Colonic mucosa (tissue), 4 donors: ENCODE measurements at regions not wholly inside any gene's neighbourhood (a gene's known extent, or its start where the extent isn't known, plus 50 kb on each side); places are given as distances from the start of the nearest gene placed in this dataset.

ENCODE experiments used
- DNase-seq: peaks from one replicate; pipeline ENCODE4 v3.0.0-alpha.2; 2020
- H3K27ac ChIP-seq: fragments of 200-600 bp; one replicate; pipeline ENCODE4 v1.8.0; 2021
- H3K27me3 ChIP-seq: fragments of 200-600 bp; one replicate; pipeline ENCODE4 v1.8.0; 2021
- H3K36me3 ChIP-seq: fragments of 200-600 bp; one replicate; pipeline ENCODE4 v1.8.0; 2021
- H3K4me1 ChIP-seq: fragments of 200-600 bp; one replicate; pipeline ENCODE4 v1.8.0; 2021; ENCODE audit warnings: mild to moderate bottlenecking
- H3K4me3 ChIP-seq: fragments of 200-600 bp; one replicate; pipeline ENCODE4 v1.8.0; 2021
- H3K9ac ChIP-seq, 2 donors: one replicate each; pipeline ENCODE4 v1.7.0; 2013; ENCODE audit warnings: control low read depth in 2 of 2, low read depth in 2 of 2, low read length in 2 of 2
- H3K9me3 ChIP-seq: fragments of 200-600 bp; one replicate; pipeline ENCODE4 v1.8.0; 2021
- intact Hi-C: fragments of 100-400 bp; cut with DNase I; formaldehyde crosslinking; loops from one replicate; pipeline ENCODE4 v1.14.1; 2022
- TF ChIP-seq, protein P1 (sequence below): fragments of 200-600 bp; IDR thresholded peaks from one replicate; pipeline ENCODE4 v1.8.0; 2022; ENCODE audit warnings: antibody characterized with exemption, mild to moderate bottlenecking
- donor health status: healthy.
- donor health status: DM: no; HTN: no; CAD: no.
- donor health status: DM: no; HTN: no; CAD: no.

DNA sequence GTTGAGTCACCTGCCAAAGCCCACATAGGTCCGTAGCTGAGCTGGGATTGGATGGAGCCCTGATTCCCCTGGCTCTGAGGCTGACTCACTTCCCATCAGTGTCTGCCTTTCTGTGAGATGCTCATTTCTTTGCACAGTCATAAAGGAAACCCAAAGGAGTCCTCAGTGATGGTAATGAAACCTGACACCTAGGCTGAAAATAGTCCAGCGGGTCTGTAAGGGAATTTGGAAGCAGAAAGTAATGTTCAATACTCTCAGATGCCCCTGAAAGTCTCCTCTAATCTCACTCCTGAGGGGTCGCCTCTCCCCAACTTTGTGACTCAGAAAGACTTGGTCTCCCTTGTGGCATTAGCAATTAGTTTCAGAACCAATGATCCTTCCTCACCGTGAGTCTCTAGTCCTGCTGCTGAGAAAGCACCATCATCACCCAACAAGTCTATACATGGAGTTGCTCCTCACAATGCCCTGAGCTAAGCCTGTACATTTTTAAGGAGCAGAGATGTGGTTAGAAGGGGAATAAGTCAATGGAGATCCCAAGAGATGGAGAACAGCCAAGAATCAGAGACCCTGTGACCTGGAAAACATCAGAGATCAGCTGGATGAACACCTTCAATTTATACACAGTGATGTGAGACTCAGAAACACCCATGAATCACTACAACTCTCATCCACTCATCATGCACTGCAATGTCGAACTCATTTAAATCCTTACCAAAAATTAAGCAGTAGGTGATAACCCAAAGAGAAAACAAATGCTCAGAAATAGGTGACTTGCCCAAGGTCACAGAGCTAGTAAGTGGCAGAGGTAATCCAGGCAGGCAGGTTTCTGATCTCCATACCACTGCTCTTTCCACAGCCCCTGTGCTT, 219.0 kb upstream of the CPEB2 start:
- no peak for DNase-seq

GRCh38 chr4:14787221-14787620, 215.1 kb upstream of the CPEB2 start:
- H3K4me3 ChIP-seq, result no peak overlapping the region
- no peak for DNase-seq
- intact Hi-C loops, result loop anchor here (10.0 kb wide), 1 partner anchor 1132 kb away; no protein-coding TSS in a partner anchor
- TF ChIP-seq, protein P1, sequence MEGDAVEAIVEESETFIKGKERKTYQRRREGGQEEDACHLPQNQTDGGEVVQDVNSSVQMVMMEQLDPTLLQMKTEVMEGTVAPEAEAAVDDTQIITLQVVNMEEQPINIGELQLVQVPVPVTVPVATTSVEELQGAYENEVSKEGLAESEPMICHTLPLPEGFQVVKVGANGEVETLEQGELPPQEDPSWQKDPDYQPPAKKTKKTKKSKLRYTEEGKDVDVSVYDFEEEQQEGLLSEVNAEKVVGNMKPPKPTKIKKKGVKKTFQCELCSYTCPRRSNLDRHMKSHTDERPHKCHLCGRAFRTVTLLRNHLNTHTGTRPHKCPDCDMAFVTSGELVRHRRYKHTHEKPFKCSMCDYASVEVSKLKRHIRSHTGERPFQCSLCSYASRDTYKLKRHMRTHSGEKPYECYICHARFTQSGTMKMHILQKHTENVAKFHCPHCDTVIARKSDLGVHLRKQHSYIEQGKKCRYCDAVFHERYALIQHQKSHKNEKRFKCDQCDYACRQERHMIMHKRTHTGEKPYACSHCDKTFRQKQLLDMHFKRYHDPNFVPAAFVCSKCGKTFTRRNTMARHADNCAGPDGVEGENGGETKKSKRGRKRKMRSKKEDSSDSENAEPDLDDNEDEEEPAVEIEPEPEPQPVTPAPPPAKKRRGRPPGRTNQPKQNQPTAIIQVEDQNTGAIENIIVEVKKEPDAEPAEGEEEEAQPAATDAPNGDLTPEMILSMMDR, result no peak
- H3K4me1 ChIP-seq, result no peaks in the 10 kb centered on the region
- H3K9ac ChIP-seq, result no peak overlapping the region
- no peaks in the 10 kb centered on the region for H3K36me3 ChIP-seq
- no peak overlapping the region for H3K27ac ChIP-seq
- H3K27me3 ChIP-seq, result no peaks in the 10 kb centered on the region
- no peaks in the 10 kb centered on the region for H3K9me3 ChIP-seq

More for the DNA sequence above, 219.0 kb upstream of the CPEB2 start:
- Histone ChIP-seq H3K4me1 (no peaks in the 10 kb centered on the region), H3K9ac (no peak overlapping the region), H3K27ac (no peak overlapping the region), H3K27me3 (no peaks in the 10 kb centered on the region), H3K36me3 (no peaks in the 10 kb centered on the region), H3K9me3 (no peaks in the 10 kb centered on the region), H3K4me3 (no peak overlapping the region)
- TF ChIP-seq, protein P1, result no peak
- intact Hi-C loops, result loop anchor here (10.0 kb wide), 1 partner anchor 1128 kb away; no protein-coding TSS in a partner anchor

DNA sequence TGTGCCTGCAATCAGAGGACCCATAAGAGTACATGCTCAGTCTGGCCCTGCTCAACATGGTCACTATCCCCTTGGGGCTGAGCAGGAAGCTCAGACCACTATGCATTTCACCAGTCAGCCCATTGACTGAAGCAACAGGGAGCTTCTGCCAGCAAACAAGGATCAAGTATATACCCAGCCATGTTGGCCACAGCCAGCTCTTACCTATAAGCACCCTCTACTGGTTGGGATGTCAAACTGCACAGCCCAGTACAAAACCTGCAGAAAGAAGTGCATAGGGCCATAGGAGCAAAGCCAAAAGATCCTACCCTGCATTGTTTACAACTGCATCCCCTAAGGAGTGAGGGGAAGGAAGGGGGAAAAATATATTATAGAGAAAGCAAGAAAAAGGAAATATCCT, 214.4 kb upstream of the CPEB2 start:
- TF ChIP-seq, protein P1, result peak; percentile 30
- intact Hi-C loops, result loop anchor here (10.0 kb wide), 1 partner anchor 1133 kb away; no protein-coding TSS in a partner anchor

DNA sequence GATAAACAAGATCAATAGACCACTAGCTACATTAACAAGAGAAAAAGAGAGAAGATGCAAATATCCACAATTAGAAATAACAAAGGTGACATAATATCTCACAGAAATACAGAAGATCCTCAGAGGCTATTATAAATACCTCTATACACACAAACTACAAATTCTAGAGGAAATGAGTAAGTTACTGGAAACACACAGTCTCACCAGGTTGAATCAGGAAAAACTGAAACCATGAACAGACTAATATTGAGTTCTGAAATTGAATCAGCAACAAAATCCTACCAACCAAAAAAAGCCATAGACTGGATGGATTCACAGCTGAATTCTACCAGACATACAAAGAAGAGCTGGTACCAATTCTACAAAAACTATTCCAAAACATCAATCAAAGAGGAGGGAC, 211.8 kb upstream of the CPEB2 start:
- intact Hi-C loops, result no loop called here
- Histone ChIP-seq H3K9me3 (no peaks in the 10 kb centered on the region), H3K9ac (no peak overlapping the region), H3K36me3 (no peaks in the 10 kb centered on the region), H3K27ac (no peak overlapping the region), H3K27me3 (no peaks in the 10 kb centered on the region), H3K4me3 (no peak overlapping the region), H3K4me1 (no peaks in the 10 kb centered on the region)
- DNase-seq, result no peak
- TF ChIP-seq, protein P1, result no peak

More for the DNA sequence above, 214.4 kb upstream of the CPEB2 start:
- H3K27ac ChIP-seq, result no peak overlapping the region
- H3K9ac ChIP-seq, result no peak overlapping the region
- H3K27me3 ChIP-seq, result no peaks in the 10 kb centered on the region
- no peaks in the 10 kb centered on the region for H3K9me3 ChIP-seq
- H3K4me3 ChIP-seq, result no peak overlapping the region
- no peak for DNase-seq
- no peaks in the 10 kb centered on the region for H3K36me3 ChIP-seq
- no peaks in the 10 kb centered on the region for H3K4me1 ChIP-seq

GRCh38 chr4:14792702-14793227, 209.5 kb upstream of the CPEB2 start:
- no peak overlapping the region for H3K9ac ChIP-seq
- no peaks in the 10 kb centered on the region for H3K27me3 ChIP-seq
- intact Hi-C loops, result no loop called here
- no peak overlapping the region for H3K27ac ChIP-seq
- no peaks in the 10 kb centered on the region for H3K4me1 ChIP-seq
- no peak overlapping the region for H3K4me3 ChIP-seq
- no peaks in the 10 kb centered on the region for H3K36me3 ChIP-seq
- TF ChIP-seq, protein P1, result no peak
- no peaks in the 10 kb centered on the region for H3K9me3 ChIP-seq
- no peak for DNase-seq
